ENCODE measurements at regions not wholly inside any gene's neighbourhood (a gene's known extent, or its start where the extent isn't known, plus 50 kb on each side); places are given as distances from the start of the nearest gene placed in this dataset.

DNA sequence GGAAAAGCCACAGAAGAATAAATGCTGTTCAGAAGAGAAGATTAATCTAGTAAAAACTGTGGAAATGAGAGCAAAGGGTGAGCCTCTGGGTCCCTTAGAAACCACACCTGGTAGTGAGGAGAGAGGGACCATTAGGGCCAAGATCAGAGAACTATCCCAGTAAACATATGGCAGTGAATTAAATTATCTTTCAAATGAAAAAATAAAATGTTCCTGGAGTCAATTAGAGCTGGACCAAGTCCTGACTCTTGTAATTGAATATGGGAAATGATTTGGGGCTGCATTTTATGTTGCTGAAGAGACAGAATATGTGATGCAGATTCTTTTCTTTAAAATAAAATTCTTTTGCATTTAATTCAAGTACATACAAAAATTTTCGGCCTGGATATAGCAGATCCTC lies 62.2 kb upstream of the PAX3 start:
- TF ChIP-seq, protein P1, sequence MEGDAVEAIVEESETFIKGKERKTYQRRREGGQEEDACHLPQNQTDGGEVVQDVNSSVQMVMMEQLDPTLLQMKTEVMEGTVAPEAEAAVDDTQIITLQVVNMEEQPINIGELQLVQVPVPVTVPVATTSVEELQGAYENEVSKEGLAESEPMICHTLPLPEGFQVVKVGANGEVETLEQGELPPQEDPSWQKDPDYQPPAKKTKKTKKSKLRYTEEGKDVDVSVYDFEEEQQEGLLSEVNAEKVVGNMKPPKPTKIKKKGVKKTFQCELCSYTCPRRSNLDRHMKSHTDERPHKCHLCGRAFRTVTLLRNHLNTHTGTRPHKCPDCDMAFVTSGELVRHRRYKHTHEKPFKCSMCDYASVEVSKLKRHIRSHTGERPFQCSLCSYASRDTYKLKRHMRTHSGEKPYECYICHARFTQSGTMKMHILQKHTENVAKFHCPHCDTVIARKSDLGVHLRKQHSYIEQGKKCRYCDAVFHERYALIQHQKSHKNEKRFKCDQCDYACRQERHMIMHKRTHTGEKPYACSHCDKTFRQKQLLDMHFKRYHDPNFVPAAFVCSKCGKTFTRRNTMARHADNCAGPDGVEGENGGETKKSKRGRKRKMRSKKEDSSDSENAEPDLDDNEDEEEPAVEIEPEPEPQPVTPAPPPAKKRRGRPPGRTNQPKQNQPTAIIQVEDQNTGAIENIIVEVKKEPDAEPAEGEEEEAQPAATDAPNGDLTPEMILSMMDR (IDR thresholded peaks at IDR 0.05) = no peak
- TF ChIP-seq POLR2AphosphoS5 (IDR thresholded peaks at IDR 0.05) (no peak), POLR2A (IDR thresholded peaks at IDR 0.05) (no peak), EP300 (IDR thresholded peaks at IDR 0.05; ENCODE audit: low read depth) (no peak)

All from transverse colon (tissue), 4 donors.